22Rv1 (cell line): ENCODE measurements at regions not wholly inside any gene's neighbourhood (a gene's known extent, or its start where the extent isn't known, plus 50 kb on each side); places are given as distances from the start of the nearest gene placed in this dataset.

Source experiments
- H3K27ac ChIP-seq: fragments of 450-650 bp; 2 replicates; pipeline ENCODE4 v1.5.1; 2017
- CTCF ChIP-seq: fragments of 450-650 bp; IDR thresholded peaks from 2 replicates; pipeline ENCODE4 v1.5.1; 2017; ENCODE audit warnings: mild to moderate bottlenecking
- ZFX ChIP-seq: fragments of 450-650 bp; IDR thresholded peaks from 2 replicates; pipeline ENCODE4 v1.6.1; 2017; ENCODE audit warnings: antibody characterized with exemption, borderline replicate concordance

GRCh38 chr13:107119989-107120881, 552.3 kb upstream of the ARGLU1 start:
- no peak overlapping the region for H3K27ac ChIP-seq
- no peak for TF ChIP-seq ZFX
- TF ChIP-seq CTCF, result no peak

- no peak for TF ChIP-seq ZFX
- no peak for TF ChIP-seq CTCF
- no peak overlapping the region for H3K27ac ChIP-seq
Observed at GRCh38 chr13:107118506-107118905, 550.6 kb upstream of the ARGLU1 start.

- no peak for TF ChIP-seq CTCF
- no peak for TF ChIP-seq ZFX
- H3K27ac ChIP-seq, result no peak overlapping the region
Observed at GRCh38 chr13:107117327-107118012, 549.5 kb upstream of the ARGLU1 start.

- no peak overlapping the region for H3K27ac ChIP-seq
- no peak for TF ChIP-seq ZFX
Observed at GRCh38 chr13:107113387-107113786, 545.5 kb upstream of the ARGLU1 start.

GRCh38 chr13:107111248-107111647, 543.3 kb upstream of the ARGLU1 start:
- no peak for TF ChIP-seq ZFX
- no peak for TF ChIP-seq CTCF

GRCh38 chr13:107104631-107105030, 536.7 kb upstream of the ARGLU1 start:
- no peak overlapping the region for H3K27ac ChIP-seq
- no peak for TF ChIP-seq ZFX

More at GRCh38 chr13:107111248-107111647, 543.3 kb upstream of the ARGLU1 start:
- H3K27ac ChIP-seq, result no peak overlapping the region

- TF ChIP-seq ZFX (no peak), CTCF (no peak)
- H3K27ac ChIP-seq, result no peak overlapping the region
Observed at GRCh38 chr13:107102676-107103075, 534.7 kb upstream of the ARGLU1 start.

GRCh38 chr13:107099661-107100060, 531.7 kb upstream of the ARGLU1 start:
- TF ChIP-seq ZFX (no peak), CTCF (no peak)
- H3K27ac ChIP-seq, result no peak overlapping the region
